GM19328 (cell line): ENCODE measurements at regions not wholly inside any gene's neighbourhood (a gene's known extent, or its start where the extent isn't known, plus 50 kb on each side); places are given as distances from the start of the nearest gene placed in this dataset.

Source experiments
- ATAC-seq: cut with Tn5 transposase; IDR thresholded peaks from one replicate; pipeline ENCODE4 v1.9.1; 2021; ENCODE audit warnings: mild to moderate bottlenecking, moderate library complexity; ENCODE audit not compliant: unreplicated experiment

DNA sequence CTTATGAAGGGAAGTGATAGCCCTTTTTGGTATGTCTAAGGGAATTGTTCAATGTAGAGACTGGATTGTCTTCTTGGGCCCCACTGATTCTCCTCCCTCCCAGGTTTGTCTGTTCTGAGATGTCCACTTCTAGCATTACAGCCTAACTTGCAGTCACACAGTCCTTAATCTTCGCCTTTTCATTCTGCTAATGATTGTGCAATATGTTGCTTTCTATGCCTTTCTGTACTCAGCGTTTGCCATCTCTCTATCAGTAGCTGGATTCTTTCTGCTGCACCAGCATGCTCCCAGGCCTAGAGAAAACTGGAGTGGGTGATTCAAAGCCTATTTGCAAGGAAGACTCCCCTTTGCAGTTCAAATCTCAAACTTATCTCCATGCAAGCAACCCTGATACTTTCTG, 307.5 kb upstream of the DACH1 start:
- no peak for ATAC-seq

DNA sequence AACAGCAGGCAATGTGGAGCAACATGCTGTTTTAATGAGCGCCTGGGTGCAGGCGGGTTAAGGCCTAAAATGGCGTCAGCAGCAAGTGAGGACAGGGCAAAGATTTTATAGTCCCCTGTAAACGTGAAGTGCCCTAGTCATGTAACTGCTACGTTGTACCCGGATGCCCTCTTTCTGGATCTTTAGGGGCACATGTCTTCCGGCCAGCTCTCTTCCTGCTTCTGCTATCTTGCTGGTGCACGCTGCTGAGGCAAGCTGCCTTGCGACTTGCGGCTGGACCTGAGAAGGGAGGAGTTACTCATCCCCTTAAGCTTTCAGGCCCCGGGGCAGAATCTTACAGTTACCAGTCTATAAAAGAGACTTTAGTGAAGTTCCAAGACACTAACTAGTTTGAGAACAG, 303.6 kb upstream of the DACH1 start:
- ATAC-seq = no peak

DNA sequence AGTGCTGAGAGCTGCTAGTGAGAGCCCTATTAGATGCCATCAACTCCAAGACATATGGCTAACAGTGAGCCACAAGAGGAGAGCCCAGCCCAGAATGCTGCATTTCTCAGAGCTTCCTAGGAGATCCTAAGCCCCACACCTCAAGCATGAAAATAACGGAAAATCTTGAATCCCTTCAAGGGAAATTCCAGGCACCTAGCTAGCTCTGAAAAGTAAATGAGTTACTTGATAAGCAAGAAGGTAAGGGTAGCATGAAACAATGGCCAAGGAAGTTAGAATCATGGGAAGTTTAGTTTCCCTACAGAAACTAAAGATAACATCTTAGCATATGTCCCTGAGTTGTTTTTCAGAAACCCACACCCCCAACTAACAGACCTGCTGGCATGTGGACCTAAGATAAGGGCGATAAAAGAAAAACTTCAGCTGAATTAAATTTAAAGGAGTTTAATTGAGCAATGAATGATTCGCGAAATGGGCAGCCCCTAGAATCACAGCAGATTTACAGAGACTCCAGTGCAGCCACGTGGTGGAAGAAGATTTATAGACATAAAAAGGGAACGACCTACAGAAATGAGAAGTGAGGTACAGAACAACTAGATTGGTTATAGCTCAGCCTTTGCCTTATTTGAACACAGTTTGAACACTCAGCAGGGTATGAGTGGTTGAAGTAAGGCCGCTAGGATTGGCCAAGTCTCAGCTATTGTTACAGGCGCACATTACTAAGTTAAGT, 301.3 kb upstream of the DACH1 start:
- no peak for ATAC-seq

DNA sequence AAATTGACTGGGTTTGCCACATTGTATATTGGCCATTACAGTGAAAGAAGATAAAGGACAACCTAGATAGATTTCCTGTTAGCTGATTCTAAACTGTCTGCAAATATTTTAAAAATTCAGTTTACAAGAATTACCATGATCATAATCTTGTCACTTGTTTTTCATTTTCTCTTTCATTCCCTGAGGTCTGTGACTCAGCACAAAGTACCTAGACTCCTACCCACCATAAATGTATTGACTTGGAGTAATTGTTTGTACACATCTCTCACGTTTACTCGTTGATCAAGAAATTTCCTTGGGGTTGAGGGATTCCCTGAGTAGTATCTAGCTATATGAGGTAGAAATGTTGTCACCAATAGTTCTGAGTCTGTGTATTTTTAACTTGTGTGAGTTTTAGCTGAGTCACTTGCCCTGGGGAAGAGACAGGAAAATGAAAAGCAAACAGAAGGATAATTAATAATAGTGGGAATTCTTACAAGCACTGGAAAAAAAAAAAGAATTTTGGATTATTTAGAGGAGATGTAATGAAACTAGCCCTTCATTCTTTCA, 299.2 kb upstream of the DACH1 start:
- no peak for ATAC-seq

DNA sequence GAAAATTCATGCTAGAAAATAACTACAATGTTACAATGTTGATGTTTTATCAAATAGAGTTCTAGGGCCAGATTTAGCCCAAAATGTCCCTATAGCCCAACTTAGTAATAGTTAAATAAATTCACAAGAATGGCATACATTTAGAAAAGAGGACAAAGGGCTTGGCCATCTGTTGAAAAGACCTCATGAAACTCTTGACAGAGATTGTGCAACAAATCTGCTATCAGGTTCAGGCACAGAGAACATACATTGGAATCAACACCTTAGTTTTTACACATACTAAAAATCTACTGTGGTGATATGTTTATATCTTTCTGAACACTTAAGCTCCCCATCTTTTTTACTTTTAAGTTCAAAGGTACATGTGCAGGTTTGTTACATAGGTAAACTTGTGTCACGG, 298.3 kb upstream of the DACH1 start:
- no peak for ATAC-seq

DNA sequence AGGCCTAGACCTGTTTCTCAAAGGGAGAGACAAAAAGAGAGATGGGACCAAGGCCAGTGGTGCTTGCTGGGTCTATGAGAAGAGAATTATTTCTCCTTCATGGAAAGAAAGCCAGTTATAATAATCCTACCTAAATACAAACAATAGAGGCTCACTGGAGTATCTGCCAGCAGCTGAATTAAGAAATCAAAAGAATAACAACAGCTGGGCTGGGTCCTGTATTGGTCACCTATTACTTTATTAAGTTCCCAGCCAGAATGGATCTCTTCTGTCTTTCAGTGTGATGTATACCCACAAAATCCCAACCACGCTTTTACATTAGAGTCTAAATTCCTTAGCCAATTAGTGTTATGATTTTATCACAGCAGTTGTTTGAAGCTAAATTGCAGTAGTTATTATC, 297.8 kb upstream of the DACH1 start:
- no peak for ATAC-seq

DNA sequence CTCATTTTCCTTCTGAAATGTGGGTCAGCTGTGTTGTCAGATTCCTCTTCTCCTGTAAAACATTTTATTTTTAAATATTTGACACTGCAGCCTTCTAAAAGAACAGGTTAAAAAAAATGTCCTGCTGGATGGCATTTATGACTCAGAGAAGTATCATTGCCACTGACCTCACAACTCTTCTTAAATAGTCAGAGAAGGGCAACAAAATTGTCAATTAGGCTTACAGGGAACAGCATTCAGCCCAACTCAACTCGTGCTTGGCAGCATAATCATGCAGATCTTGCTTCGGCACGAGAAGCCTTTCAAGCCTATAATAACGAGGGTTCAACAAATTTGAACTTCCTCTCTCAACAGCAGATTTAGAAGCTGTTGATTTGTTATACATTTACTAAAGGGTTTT, 296.7 kb upstream of the DACH1 start:
- no peak for ATAC-seq

DNA sequence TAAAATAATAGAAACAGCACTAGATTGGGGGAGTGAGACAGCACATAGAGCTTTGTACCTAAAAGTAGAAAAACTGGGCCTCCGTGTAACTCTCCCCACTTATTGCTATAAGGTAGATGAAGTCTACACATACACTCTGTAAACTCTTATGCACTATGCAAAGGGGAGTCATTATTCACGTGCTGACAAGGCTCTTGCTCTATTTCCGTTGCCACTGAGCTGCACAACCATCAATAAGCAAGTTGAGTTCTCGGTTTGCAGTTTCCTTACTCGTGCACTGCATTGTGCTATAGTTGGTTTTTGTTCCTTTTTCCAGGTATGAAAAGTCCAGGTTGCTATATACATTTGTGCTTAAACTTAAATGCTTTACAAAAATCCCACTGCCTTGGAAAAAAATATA, 294.0 kb upstream of the DACH1 start:
- ATAC-seq = no peak

DNA sequence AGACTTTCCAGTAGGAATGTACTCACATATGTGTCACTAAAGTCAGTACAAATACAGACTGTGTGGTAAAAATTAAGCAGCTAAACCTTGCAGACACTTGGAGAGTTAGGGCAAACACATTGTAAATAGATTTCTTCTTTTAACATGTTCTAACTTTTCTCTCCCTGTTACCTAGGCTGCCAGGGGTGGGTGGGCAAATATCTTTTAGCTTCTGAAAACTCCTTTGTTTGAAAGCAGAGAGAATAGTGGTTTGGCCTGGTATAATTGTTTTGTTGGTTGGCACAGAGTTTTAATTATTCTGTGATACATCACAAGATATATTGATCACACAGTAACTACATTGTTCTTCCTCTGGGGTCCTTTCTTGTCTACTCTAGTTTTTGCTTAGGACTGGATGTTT, 289.8 kb upstream of the DACH1 start:
- no peak for ATAC-seq

DNA sequence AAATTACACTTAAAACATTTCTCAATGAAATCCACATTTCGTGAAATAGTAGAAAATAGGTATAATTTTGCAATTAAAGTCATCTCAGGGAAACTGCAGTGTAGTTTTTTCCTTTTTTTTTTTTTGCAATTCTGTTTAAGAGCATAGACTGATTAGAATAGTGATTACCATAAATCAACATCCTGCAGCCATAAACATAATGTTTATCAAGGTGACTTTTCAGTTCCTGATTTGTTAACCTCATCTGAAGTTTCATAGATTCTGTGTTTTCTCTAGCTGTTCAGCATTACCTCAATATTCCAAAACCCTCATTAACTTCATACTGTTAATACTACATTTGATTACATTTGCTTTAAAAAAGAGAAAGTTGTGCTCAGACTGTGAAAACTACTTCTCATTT, 286.3 kb upstream of the DACH1 start:
- no peak for ATAC-seq

DNA sequence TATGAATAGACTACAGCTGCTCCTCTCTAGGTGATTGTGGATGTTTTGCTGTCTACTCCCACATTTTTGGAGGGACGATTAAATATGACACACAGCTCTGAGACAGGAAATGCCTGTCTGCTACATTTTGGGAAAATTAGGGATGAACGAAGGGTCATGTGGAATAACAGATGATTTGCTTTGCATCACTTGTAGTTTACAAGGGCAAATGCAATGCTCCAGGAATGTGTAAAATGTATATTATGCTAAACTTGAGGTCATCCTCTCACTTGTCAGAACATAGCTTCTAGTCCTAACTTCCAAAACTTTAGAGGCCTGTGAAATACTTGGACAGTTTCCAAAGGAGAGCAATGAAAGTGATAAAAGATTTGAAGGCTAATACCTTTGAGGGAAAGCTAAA, 284.2 kb upstream of the DACH1 start:
- ATAC-seq = no peak

DNA sequence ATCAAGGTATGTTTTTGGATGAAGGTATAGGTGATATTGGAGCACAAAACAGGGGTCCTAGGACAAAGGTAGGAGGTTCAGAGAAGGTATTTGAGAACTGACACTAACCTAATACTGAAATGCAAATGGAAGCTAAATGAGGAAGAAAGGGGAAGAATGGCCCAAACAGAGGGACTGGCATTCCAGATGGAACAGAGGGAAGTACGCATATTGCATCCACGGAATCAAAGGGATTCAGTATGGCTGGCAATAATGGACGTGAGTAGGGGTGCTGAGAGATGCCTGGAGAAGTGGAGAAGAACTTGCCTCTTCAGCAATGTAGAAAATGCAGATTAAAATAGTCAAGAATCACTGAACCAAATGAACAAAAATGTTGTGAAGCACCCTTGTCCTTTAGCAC, 283.5 kb upstream of the DACH1 start:
- no peak for ATAC-seq

DNA sequence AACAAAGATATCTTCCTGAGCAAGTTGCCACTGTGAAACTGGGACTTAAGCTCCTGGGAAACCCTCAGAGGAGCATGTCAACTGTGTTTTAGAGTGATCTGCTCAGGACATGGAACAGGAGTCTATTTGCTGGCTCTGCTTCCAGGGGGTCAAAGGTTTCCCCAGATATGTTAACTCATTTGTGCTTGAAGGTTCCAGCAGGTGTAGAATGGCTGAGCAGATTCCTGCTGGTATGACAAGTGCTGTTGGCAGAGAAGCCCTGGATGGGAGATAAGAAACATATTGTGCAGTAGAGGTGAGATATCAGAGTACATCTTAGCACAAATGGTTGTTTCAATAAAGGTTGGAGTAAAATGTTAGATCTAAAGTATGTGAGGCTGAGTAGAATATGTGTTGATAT, 282.7 kb upstream of the DACH1 start:
- ATAC-seq = no peak

DNA sequence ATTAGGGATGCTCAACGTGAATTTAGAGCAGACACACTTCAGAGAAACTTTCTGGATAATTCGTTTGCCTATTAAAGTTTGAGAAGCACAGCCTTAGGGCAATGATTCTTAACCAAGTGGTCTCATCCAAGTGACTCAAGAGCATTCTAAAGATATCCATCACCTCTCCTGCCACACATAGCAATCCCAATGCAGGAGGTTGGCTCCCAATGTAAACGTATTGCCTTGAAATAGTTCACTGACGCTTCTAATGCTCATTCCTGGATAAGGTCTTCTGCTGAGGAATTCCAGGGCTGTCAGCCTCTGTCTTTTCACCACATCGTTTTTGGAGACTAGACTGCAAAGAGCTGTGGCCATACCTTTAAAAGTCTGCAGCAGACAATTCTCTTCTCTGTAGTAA, 279.8 kb upstream of the DACH1 start:
- ATAC-seq = no peak

DNA sequence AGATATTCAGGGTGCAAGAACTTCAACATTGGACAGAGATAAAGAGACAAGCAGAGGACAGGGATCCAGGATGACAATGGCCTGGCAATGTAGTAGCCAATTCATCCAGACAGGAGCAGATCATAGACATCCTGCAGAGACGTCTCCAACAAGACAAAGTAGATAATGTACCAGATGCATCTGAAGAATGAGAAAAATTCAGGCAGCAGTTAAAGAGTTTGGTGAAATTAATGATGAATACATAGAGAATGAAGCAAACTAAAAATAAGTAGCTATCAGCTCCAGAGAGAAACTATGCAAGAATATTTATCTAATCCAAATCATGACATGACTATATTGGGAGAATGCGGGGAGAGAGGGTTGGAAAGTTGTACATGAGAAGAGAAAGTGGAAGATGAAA, 278.4 kb upstream of the DACH1 start:
- ATAC-seq = no peak

DNA sequence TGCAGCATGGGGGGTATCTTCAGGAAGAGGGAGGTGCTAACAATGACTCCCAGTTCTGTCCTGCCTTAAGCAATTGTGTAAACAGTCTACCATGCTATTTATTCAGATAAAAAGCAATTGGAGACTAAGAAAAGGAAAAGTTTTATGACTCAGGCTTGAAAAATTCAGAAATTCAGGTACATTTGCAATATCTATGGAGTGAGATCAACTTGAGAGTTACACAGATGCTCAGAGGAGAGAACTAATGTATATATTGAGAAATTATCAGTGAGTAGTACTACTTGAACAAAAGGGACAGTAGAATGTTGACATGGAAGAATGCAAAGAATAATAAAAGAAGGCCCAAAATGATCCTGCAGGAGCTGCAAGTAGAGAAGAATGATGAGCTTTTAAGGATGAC, 277.6 kb upstream of the DACH1 start:
- ATAC-seq = no peak

DNA sequence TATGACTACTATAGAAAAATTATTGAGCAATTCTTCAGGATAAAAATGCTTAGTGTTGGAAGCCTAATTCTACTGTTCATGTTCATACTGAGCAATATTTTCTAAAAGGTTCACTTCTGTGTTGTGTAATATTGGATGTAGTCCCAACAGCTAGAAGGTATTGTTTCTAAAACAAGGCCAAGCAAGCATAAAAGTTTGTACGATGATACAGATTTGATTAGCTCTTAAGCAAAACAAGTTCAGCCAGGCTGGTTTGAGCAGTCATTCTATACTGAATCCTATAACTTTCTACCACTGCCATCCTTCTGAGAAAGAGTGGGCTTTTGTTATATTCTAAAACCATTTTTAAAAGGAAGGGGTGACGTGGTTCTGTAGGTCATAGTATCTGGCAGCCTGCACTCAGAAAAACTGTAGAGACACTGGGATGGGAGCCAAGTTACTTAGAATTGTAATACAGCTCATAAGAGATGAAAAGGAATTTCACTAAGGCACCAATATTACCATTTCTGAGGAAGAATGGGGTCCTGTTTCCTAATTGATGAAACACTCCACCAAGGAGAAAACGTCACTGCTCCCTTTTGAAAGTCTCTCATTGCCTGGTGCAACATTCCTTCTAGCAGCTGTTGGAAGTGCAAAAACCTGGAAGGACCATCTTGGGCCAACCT, 275.0 kb upstream of the DACH1 start:
- no peak for ATAC-seq

DNA sequence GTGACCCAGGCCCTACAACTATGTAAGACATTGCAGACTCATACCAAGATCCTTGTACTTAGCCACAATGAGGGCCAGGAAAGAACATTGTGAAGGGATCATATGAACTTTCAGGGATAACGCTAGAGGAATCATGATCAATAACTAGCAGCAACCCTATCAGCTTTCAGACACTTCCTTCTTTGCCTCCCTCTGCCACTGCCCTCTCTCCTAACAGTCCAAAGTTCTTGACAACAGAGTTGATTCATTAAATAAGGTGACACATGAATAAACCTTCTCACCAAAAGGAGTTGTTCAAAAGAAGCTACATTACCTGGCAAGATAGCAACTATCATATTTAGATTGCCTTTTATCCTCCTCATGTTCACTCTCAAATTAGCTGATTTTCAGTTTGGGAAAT, 272.2 kb upstream of the DACH1 start:
- no peak for ATAC-seq

DNA sequence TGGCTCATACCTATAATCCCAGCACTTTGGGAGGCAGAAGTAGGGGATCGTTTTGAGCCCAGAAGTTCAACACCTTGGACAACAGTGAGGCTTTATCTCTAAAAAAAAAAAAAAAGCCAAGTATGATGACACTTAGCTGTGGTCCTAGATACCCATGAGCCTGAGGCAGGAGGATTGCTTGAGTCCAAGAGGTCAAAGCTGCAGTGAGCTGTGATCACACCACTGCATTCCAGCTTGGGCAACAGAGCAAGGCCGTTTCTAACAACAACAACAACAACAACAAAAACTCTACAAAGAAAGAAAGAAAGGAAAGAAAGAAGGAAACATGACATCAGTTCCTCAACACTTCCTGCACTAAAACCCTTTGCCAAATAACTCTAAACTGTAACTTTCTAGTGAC, 265.1 kb upstream of the DACH1 start:
- ATAC-seq = no peak

DNA sequence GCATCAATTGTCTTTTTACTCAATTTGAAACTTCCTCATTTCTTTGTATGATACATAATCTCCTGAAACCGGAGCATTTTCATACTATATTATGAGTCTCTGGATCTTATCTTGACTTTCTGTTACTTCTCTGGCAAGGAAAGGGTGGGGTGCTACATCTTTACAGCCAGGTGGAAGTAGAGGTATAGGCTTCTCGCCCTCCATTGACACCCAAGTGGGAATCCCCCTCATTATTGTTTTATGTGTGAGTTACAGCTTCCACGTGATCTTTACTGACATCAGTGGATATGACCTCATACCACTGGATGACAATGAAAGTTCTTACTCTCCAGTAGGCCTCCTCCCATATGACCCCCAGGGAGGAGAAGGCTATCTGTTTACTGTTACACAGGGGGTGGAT, 262.1 kb upstream of the DACH1 start:
- ATAC-seq = no peak

DNA sequence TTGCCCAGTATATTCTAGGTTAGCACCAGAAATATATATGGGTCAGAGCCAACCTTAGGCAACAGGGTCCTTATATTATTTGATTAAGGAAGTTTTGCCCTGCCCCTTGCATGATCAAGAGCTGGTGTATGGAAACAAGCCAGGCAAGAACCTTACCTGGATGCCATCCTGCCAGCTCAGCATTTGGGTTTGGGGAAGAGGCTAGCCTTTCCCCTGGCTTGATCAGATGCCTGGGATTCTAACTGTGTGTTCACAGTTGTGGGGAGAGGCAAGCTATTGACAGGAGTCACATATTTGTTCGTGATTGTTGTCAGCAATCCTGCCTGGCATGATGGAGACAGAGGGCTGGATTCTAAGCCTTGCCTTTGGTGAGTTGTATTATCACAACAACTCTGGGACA, 260.0 kb upstream of the DACH1 start:
- no peak for ATAC-seq

DNA sequence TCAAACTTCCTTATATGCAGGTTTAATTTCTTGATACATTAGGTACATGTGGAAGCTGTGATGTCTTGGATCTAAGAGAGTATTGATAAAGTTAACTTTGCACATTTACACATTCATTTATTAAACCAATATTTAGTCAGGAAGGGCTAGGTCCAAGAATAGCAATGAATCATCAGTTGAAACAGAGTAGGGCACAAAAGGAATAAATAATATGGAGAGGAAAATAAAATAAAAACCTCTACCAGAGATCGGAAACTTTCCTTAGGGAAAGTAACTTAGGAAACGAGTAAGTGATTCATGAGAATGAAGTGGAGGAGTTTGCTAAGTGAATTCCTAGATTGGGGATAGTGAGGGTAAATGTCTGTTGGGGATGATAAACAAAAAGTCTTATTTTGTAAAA, 259.4 kb upstream of the DACH1 start:
- no peak for ATAC-seq

DNA sequence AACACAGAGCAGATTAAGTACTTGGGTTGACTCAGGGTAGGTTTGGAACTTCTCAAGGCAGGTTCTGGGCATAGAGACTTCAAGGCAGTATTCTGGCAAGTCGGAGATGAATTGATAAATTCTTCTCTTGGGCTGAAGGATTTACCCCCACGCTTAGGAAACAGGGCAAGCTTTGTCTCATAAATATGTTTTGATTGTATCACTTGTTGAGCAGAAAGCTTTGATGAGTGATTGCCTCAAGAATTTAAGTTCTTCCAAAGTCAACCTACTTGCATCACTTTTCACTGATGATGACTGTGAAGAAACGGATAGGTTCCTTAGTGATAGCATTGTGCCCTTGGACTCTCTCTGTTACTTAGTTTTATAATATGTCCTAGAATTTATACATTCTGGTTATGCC, 258.6 kb upstream of the DACH1 start:
- no peak for ATAC-seq
